Colonic mucosa (tissue), 4 donors: ENCODE measurements at regions not wholly inside any gene's neighbourhood (a gene's known extent, or its start where the extent isn't known, plus 50 kb on each side); places are given as distances from the start of the nearest gene placed in this dataset.

Experiments
- DNase-seq: peaks from one replicate; pipeline ENCODE4 v3.0.0-alpha.2; 2020
- H3K27ac ChIP-seq: fragments of 200-600 bp; one replicate; pipeline ENCODE4 v1.8.0; 2021
- H3K27me3 ChIP-seq: fragments of 200-600 bp; one replicate; pipeline ENCODE4 v1.8.0; 2021
- H3K36me3 ChIP-seq: fragments of 200-600 bp; one replicate; pipeline ENCODE4 v1.8.0; 2021
- H3K4me1 ChIP-seq: fragments of 200-600 bp; one replicate; pipeline ENCODE4 v1.8.0; 2021; ENCODE audit warnings: mild to moderate bottlenecking
- H3K4me3 ChIP-seq: fragments of 200-600 bp; one replicate; pipeline ENCODE4 v1.8.0; 2021
- H3K9ac ChIP-seq, 2 donors: one replicate each; pipeline ENCODE4 v1.7.0; 2013; ENCODE audit warnings: control low read depth in 2 of 2, low read depth in 2 of 2, low read length in 2 of 2
- H3K9me3 ChIP-seq: fragments of 200-600 bp; one replicate; pipeline ENCODE4 v1.8.0; 2021
- CTCF ChIP-seq: fragments of 200-600 bp; IDR thresholded peaks from one replicate; pipeline ENCODE4 v1.8.0; 2022; ENCODE audit warnings: antibody characterized with exemption, mild to moderate bottlenecking
- intact Hi-C: fragments of 100-400 bp; cut with DNase I; formaldehyde crosslinking; loops from one replicate; pipeline ENCODE4 v1.14.1; 2022
- donor health status: healthy.
- donor health status: DM: no; HTN: no; CAD: no.
- donor health status: DM: no; HTN: no; CAD: no.

GRCh38 chr13:34019870-34020269, 201.9 kb downstream of the RFC3 start:
- DNase-seq, result peak; percentile 35
- Histone ChIP-seq H3K36me3 (no peaks in the 10 kb centered on the region), H3K27ac (no peak overlapping the region), H3K9ac (no peak overlapping the region), H3K4me3 (no peak overlapping the region), H3K9me3 (no peaks in the 10 kb centered on the region), H3K27me3 (no peaks in the 10 kb centered on the region), H3K4me1 (no peaks in the 10 kb centered on the region)
- TF ChIP-seq CTCF, result no peak
- intact Hi-C loops, result no loop called here

- H3K27me3 ChIP-seq, result no peaks in the 10 kb centered on the region
- no peak overlapping the region for H3K9ac ChIP-seq
- TF ChIP-seq CTCF, result no peak
- no peak overlapping the region for H3K4me3 ChIP-seq
- H3K27ac ChIP-seq, result no peak overlapping the region
- H3K36me3 ChIP-seq, result no peaks in the 10 kb centered on the region
- no peak for DNase-seq
- H3K4me1 ChIP-seq, result no peaks in the 10 kb centered on the region
- intact Hi-C loops, result no loop called here
- H3K9me3 ChIP-seq, result no peaks in the 10 kb centered on the region
These were observed 202.4 kb downstream of the RFC3 start for GRCh38 chr13:34020388-34020787.

- Histone ChIP-seq H3K27me3 (no peaks in the 10 kb centered on the region), H3K9ac (no peak overlapping the region), H3K9me3 (no peaks in the 10 kb centered on the region), H3K4me1 (no peaks in the 10 kb centered on the region), H3K27ac (no peak overlapping the region), H3K36me3 (no peaks in the 10 kb centered on the region), H3K4me3 (no peak overlapping the region)
- no peak for DNase-seq
- TF ChIP-seq CTCF, result no peak
- intact Hi-C loops, result no loop called here
These were observed 203.7 kb downstream of the RFC3 start for GRCh38 chr13:34021619-34022018.

GRCh38 chr13:34025746-34026145, 207.8 kb downstream of the RFC3 start:
- no peaks in the 10 kb centered on the region for H3K9me3 ChIP-seq
- H3K27me3 ChIP-seq, result no peaks in the 10 kb centered on the region
- TF ChIP-seq CTCF, result no peak
- H3K27ac ChIP-seq, result no peak overlapping the region
- intact Hi-C loops, result no loop called here
- H3K9ac ChIP-seq, result no peak overlapping the region
- no peak overlapping the region for H3K4me3 ChIP-seq
- no peak for DNase-seq
- H3K4me1 ChIP-seq, result no peaks in the 10 kb centered on the region
- no peaks in the 10 kb centered on the region for H3K36me3 ChIP-seq

GRCh38 chr13:34026308-34026707, 208.4 kb downstream of the RFC3 start:
- intact Hi-C loops, result no loop called here
- Histone ChIP-seq H3K27me3 (no peaks in the 10 kb centered on the region), H3K27ac (no peak overlapping the region), H3K9ac (no peak overlapping the region), H3K4me3 (no peak overlapping the region), H3K9me3 (no peaks in the 10 kb centered on the region), H3K36me3 (no peaks in the 10 kb centered on the region), H3K4me1 (no peaks in the 10 kb centered on the region)
- DNase-seq, result no peak
- TF ChIP-seq CTCF, result no peak
